Stomach (tissue), 4 donors: ENCODE measurements at regions not wholly inside any gene's neighbourhood (a gene's known extent, or its start where the extent isn't known, plus 50 kb on each side); places are given as distances from the start of the nearest gene placed in this dataset.

Experiments
- POLR2A ChIP-seq, 4 donors: fragments of 450-650 bp; IDR thresholded peaks; one replicate each; pipeline ENCODE4 v1.6.1; 2016; ENCODE audit warnings: antibody characterized with exemption in 4 of 4, control low read depth in 2 of 4, mild to moderate bottlenecking in 1 of 4, moderate library complexity in 1 of 4
- TF ChIP-seq, protein P1 (sequence below), 7 experiments: fragments of 450-650 bp in 4 of 7; fragments of 200-600 bp in 3 of 7; sonication (generic) in 3 of 7; IDR thresholded peaks; one replicate each; pipeline ENCODE4 v1.5.1; 2016 to 2019; ENCODE audit warnings: antibody characterized with exemption in 7 of 7, control low read depth in 2 of 7, mild to moderate bottlenecking in 1 of 7

DNA sequence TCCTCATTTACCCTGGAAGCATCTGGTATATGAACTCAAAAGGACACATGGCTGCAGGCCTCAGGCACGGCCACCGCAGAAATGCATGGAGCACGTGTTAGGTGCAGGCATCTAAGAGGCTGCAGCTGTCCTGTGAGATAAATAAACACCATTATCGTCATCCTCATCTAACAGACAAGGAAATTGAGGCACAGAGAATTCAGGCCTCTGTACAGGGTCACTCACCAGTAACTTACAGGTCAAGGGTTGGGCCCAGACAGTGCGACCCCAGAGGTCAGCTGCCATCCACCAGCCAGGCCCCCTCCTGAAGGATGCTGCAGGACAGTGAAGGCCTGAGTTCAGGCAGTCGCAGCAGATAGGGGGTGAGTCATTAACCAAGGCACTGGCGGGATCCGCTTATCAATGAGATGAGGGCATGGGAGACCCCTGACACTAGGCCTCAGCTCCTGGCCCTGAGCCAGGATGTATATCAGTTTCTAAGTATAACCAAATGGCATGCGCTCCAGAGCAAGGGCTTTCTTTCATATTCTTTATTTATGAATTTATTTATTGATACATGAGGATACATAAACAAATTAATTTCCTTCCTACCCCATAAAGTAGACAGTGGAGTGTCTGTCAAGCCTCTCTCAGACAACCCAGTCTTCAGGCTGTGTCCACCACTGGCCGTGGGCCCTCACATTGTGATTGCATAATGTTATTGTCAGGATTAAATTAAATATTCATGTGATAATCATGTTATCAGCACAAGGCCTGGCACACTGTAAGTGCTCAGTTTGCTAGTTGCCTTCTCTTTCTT lies 316.9 kb downstream of the QKI start:
- TF ChIP-seq, protein P1, sequence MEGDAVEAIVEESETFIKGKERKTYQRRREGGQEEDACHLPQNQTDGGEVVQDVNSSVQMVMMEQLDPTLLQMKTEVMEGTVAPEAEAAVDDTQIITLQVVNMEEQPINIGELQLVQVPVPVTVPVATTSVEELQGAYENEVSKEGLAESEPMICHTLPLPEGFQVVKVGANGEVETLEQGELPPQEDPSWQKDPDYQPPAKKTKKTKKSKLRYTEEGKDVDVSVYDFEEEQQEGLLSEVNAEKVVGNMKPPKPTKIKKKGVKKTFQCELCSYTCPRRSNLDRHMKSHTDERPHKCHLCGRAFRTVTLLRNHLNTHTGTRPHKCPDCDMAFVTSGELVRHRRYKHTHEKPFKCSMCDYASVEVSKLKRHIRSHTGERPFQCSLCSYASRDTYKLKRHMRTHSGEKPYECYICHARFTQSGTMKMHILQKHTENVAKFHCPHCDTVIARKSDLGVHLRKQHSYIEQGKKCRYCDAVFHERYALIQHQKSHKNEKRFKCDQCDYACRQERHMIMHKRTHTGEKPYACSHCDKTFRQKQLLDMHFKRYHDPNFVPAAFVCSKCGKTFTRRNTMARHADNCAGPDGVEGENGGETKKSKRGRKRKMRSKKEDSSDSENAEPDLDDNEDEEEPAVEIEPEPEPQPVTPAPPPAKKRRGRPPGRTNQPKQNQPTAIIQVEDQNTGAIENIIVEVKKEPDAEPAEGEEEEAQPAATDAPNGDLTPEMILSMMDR (IDR thresholded peaks at IDR 0.05), result no peak
- TF ChIP-seq POLR2A (IDR thresholded peaks at IDR 0.05), result no peak
